ENCODE measurements at regions not wholly inside any gene's neighbourhood (a gene's known extent, or its start where the extent isn't known, plus 50 kb on each side); places are given as distances from the start of the nearest gene placed in this dataset.

- Histone ChIP-seq H3K27me3 (ENCODE audit: insufficient read depth, low read depth) (peaks cover 45% of the 10 kb centered on the region), H2AFZ (no peak overlapping the region), H3K9me3 (ENCODE audit: insufficient read depth, low read depth) (no peaks in the 10 kb centered on the region), H3K4me1 (replicated peaks; ENCODE audit: insufficient read depth) (no peaks in the 10 kb centered on the region), H3K4me2 (no peak overlapping the region), H3K79me2 (ENCODE audit: low read depth) (no peaks in the 10 kb centered on the region), H4K20me1 (ENCODE audit: insufficient read depth) (no peaks in the 10 kb centered on the region), H3F3A (ENCODE audit: insufficient read depth, low read depth) (no peaks in the 10 kb centered on the region), H3K27ac (no peak overlapping the region), H3K36me3 (ENCODE audit: low read depth) (no peaks in the 10 kb centered on the region), H3K4me3 (no peak overlapping the region), H3K9me2 (ENCODE audit: insufficient read depth) (no peaks in the 10 kb centered on the region)
- intact Hi-C loops (cut with micrococcal nuclease; ENCODE audit: unreplicated experiment): no loop called here
- CTCF ChIA-PET: no interaction called here
- BruUV-seq (replicated peaks): no TSS peak
- DNase-seq: no peak
- TF ChIP-seq EZH2 (IDR thresholded peaks at IDR 0.05; ENCODE audit: low read depth): no peak
- TF ChIP-seq CTCF (conservative IDR thresholded peaks at IDR 0.05): no peak
- POLR2A ChIA-PET (ENCODE audit: unreplicated experiment): no interaction called here
These were observed 96.0 kb upstream of the PAXBP1 start for GRCh38 chr21:32867597-32867996.

DNA sequence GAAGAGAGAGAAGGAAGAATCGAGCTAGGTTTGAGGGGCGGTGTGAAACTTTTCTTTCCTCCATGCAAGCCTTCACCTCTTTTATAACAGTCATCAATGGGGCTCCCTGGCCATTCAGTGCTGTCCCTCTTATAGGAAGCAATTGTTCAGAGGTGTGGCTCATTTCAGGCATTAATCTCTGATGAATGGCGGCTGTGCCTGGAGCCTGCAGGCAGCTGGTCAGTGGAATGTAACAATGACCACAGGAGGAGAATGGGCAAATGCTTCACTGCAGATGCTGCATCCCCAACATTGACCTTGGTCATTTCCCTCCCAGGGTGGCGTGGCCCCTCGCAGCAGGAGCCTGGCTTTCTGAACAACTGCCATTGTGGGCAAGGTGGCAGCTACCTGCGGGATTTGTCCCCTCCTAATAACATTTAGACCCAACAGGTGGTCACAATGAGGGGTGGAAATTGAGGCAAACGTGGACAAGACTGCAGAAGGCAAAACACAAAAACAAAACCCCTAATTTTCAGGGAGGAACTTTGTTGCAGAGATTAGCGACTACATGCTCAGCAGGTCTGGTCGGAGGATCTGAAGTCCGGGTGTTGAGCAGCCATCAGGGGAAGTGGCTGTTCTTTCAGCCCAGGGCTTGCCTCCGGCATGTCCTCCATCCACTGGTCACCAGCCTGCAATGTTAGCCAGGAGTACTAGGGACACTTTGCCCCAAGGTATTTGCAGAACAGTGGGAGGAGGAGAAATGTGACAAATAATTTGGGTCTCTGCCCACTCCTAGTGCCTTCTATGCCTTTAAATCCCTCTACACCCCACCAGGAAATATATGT is 97.3 kb upstream of the PAXBP1 start:
- no peaks in the 10 kb centered on the region for H3K9me2 ChIP-seq (ENCODE audit: insufficient read depth)
- BruUV-seq (replicated peaks): no TSS peak
- H3K9me3 ChIP-seq (ENCODE audit: insufficient read depth, low read depth): no peaks in the 10 kb centered on the region
- intact Hi-C loops (cut with micrococcal nuclease; ENCODE audit: unreplicated experiment): no loop called here
- H3K79me2 ChIP-seq (ENCODE audit: low read depth): no peaks in the 10 kb centered on the region
- no peak overlapping the region for H3K4me3 ChIP-seq
- no peaks in the 10 kb centered on the region for H3K4me1 ChIP-seq (replicated peaks; ENCODE audit: insufficient read depth)
- no peak for TF ChIP-seq CTCF (conservative IDR thresholded peaks at IDR 0.05)
- TF ChIP-seq EZH2 (IDR thresholded peaks at IDR 0.05; ENCODE audit: low read depth): no peak
- no peak overlapping the region for H3K4me2 ChIP-seq
- H3K36me3 ChIP-seq (ENCODE audit: low read depth): no peaks in the 10 kb centered on the region
- ChIA-PET POLR2A (ENCODE audit: unreplicated experiment) (no interaction called here), CTCF (no interaction called here)
- no peak for DNase-seq
- no peaks in the 10 kb centered on the region for H4K20me1 ChIP-seq (ENCODE audit: insufficient read depth)
- H3K27ac ChIP-seq: no peak overlapping the region
- peaks cover 33% of the 10 kb centered on the region for H3K27me3 ChIP-seq (ENCODE audit: insufficient read depth, low read depth)
- no peak overlapping the region for H2AFZ ChIP-seq
- no peaks in the 10 kb centered on the region for H3F3A ChIP-seq (ENCODE audit: insufficient read depth, low read depth)

- H3K36me3 ChIP-seq (ENCODE audit: low read depth): no peaks in the 10 kb centered on the region
These were observed 97.9 kb upstream of the PAXBP1 start for GRCh38 chr21:32869459-32869858.

More at GRCh38 chr21:32869459-32869858, 97.9 kb upstream of the PAXBP1 start:
- Histone ChIP-seq H3K9me2 (ENCODE audit: insufficient read depth) (no peaks in the 10 kb centered on the region), H3K27ac (no peak overlapping the region), H3K79me2 (ENCODE audit: low read depth) (no peaks in the 10 kb centered on the region), H4K20me1 (ENCODE audit: insufficient read depth) (no peaks in the 10 kb centered on the region), H3K4me1 (replicated peaks; ENCODE audit: insufficient read depth) (no peaks in the 10 kb centered on the region), H3K4me3 (no peak overlapping the region), H3K27me3 (ENCODE audit: insufficient read depth, low read depth) (peaks cover 35% of the 10 kb centered on the region), H2AFZ (no peak overlapping the region), H3K9me3 (ENCODE audit: insufficient read depth, low read depth) (no peaks in the 10 kb centered on the region), H3F3A (ENCODE audit: insufficient read depth, low read depth) (no peaks in the 10 kb centered on the region), H3K4me2 (no peak overlapping the region)
- TF ChIP-seq EZH2 (IDR thresholded peaks at IDR 0.05; ENCODE audit: low read depth): no peak
- TF ChIP-seq CTCF (conservative IDR thresholded peaks at IDR 0.05): no peak
- ChIA-PET CTCF (no interaction called here), POLR2A (ENCODE audit: unreplicated experiment) (no interaction called here)
- BruUV-seq (replicated peaks): no TSS peak
- intact Hi-C loops (cut with micrococcal nuclease; ENCODE audit: unreplicated experiment): no loop called here
- DNase-seq: no peak
